B cell (primary cell): ENCODE measurements at regions not wholly inside any gene's neighbourhood (a gene's known extent, or its start where the extent isn't known, plus 50 kb on each side); places are given as distances from the start of the nearest gene placed in this dataset.
A peak's percentile ranks its signal among the peaks of the same experiment; 100 is the strongest.

ENCODE experiments used
- ATAC-seq: fragments of 200-7000 bp; cut with Tn5 transposase; one replicate; pipeline ENCODE4 v1.10.0; 2021; ENCODE audit warnings: low read depth, mild to moderate bottlenecking, moderate number of reproducible peaks, moderate library complexity
- CTCF ChIA-PET: fragments of 350-600 bp; sonication (Branson Sonifier 250); formaldehyde crosslinking; loops from one replicate; lab custom pipeline; 2021; ENCODE audit warnings: antibody characterized with exemption, inconsistent platforms; lab: Charles Lee
- POLR2A ChIA-PET: fragments of 350-600 bp; sonication (Branson Sonifier 250); formaldehyde crosslinking; loops from one replicate; lab custom pipeline; 2021; ENCODE audit warnings: antibody characterized with exemption; lab: Charles Lee
- DNase-seq: peaks from one replicate; pipeline ENCODE4 v3.0.0; 2013
- H2AFZ ChIP-seq: 2 replicates; pipeline ENCODE4 v1.6.1; 2012; ENCODE audit warnings: mild to moderate bottlenecking, low read depth, low read length; ENCODE audit not compliant: insufficient read depth, poor library complexity, severe bottlenecking
- H3K27ac ChIP-seq, 2 donors: 1 replicate in 1 of 2; 2 replicates in 1 of 2; pipeline ENCODE4 v1.5.1; 2012 to 2013; ENCODE audit warnings: low read length in 2 of 2, mild to moderate bottlenecking in 2 of 2, moderate library complexity in 1 of 2
- H3K27me3 ChIP-seq, 4 experiments: fragments of 200-600 bp in 1 of 4; sonication (generic) in 1 of 4; replicated peaks in 1 of 4; 1 replicate in 2 of 4; 2 replicates in 2 of 4; pipeline versions ENCODE4 v1.6.1 to v1.7.0; 2013 to 2016; ENCODE audit warnings: low read length in 3 of 4, mild to moderate bottlenecking in 2 of 4, mixed read lengths in 1 of 4, moderate library complexity in 1 of 4; ENCODE audit not compliant: insufficient read depth in 4 of 4, control insufficient read depth in 3 of 4; ENCODE audit errors: control extremely low read depth in 1 of 4
- H3K36me3 ChIP-seq, 2 experiments: replicated peaks in 1 of 2; 1 replicate in 1 of 2; 2 replicates in 1 of 2; pipeline versions ENCODE4 v1.6.1 to v1.7.1; 2013; ENCODE audit warnings: low read length in 1 of 2; ENCODE audit not compliant: insufficient read depth in 2 of 2, control insufficient read depth in 1 of 2; ENCODE audit errors: control extremely low read depth in 1 of 2, extremely low read depth in 1 of 2
- H3K4me1 ChIP-seq, 2 donors: fragments of 200-600 bp in 1 of 2; sonication (generic) in 1 of 2; 1 replicate in 1 of 2; 2 replicates in 1 of 2; pipeline versions ENCODE4 v1.5.1 to v1.6.1; 2013 to 2017; ENCODE audit warnings: low read length in 2 of 2; ENCODE audit not compliant: control insufficient read depth in 2 of 2, insufficient read depth in 2 of 2
- H3K4me2 ChIP-seq: replicated peaks from 2 replicates; pipeline ENCODE3; 2012; ENCODE audit warnings: mild to moderate bottlenecking, low read depth, low read length; ENCODE audit not compliant: poor library complexity, severe bottlenecking
- H3K4me3 ChIP-seq, 5 experiments: fragments of 200-600 bp in 1 of 5; sonication (generic) in 1 of 5; 1 replicate in 3 of 5; 2 replicates in 2 of 5; pipeline versions ENCODE4 v1.5.1 to v1.7.0; 2011 to 2016; ENCODE audit warnings: low read length in 4 of 5, mild to moderate bottlenecking in 4 of 5, low read depth in 2 of 5, control low read depth in 1 of 5, moderate library complexity in 1 of 5; ENCODE audit not compliant: insufficient read depth in 1 of 5; ENCODE audit errors: control extremely low read depth in 1 of 5, extremely low read depth in 1 of 5
- H3K79me2 ChIP-seq: fragments of 200-600 bp; sonication (generic); one replicate; pipeline ENCODE4 v1.6.0; 2016; ENCODE audit warnings: low read length; ENCODE audit not compliant: control insufficient read depth, insufficient read depth
- H3K9ac ChIP-seq: fragments of 200-600 bp; sonication (generic); 2 replicates; pipeline ENCODE4 v1.6.1; 2017; ENCODE audit warnings: mild to moderate bottlenecking, low read length, moderate library complexity
- H3K9me3 ChIP-seq, 3 donors: one replicate each; pipeline versions ENCODE4 v1.6.1 to v1.7.1; 2013; ENCODE audit warnings: low read length in 2 of 3; ENCODE audit not compliant: control insufficient read depth in 2 of 3, insufficient read depth in 1 of 3; ENCODE audit errors: control extremely low read depth in 1 of 3
- H4K20me1 ChIP-seq: 2 replicates; pipeline ENCODE4 v1.6.0; 2012; ENCODE audit warnings: mild to moderate bottlenecking, low read length; ENCODE audit not compliant: insufficient read depth, control insufficient read depth, poor library complexity, severe bottlenecking
- H3K27ac Mint-ChIP-seq: one replicate; pipeline ENCODE4 v1.8.0; 2021; ENCODE audit warnings: mixed read lengths
- H3K27me3 Mint-ChIP-seq: one replicate; pipeline ENCODE4 v1.8.0; 2021; ENCODE audit warnings: mixed read lengths
- H3K4me1 Mint-ChIP-seq: one replicate; pipeline ENCODE4 v1.8.0; 2021; ENCODE audit warnings: mixed read lengths
- H3K4me3 Mint-ChIP-seq: one replicate; pipeline ENCODE4 v1.8.0; 2021; ENCODE audit warnings: mixed read lengths
- H3K9me3 Mint-ChIP-seq: one replicate; pipeline ENCODE4 v1.8.0; 2022; ENCODE audit warnings: mixed read lengths; ENCODE audit not compliant: insufficient read depth
- EZH2 ChIP-seq: IDR thresholded peaks from 2 replicates; pipeline ENCODE4 v1.6.1; 2012; ENCODE audit warnings: borderline replicate concordance, low read depth, mild to moderate bottlenecking, moderate library complexity, low read length; ENCODE audit not compliant: insufficient read depth, poor library complexity, severe bottlenecking
- WGBS: methylation state at CpG from one replicate; pipeline ENCODE4 v1.1.5; 2013; ENCODE audit warnings: missing lambda C conversion rate; ENCODE audit not compliant: insufficient coverage; 5-methylcytosine and 5-hydroxymethylcytosine counted together
- intact Hi-C: fragments of 100-400 bp; cut with micrococcal nuclease; formaldehyde crosslinking; loops from one replicate; pipeline ENCODE4 v1.10.0; 2022
- TF ChIP-seq, protein P1 (sequence below): fragments of 200-600 bp; IDR thresholded peaks from one replicate; pipeline ENCODE4 v1.8.0; 2022; ENCODE audit warnings: antibody characterized with exemption, mild to moderate bottlenecking

DNA sequence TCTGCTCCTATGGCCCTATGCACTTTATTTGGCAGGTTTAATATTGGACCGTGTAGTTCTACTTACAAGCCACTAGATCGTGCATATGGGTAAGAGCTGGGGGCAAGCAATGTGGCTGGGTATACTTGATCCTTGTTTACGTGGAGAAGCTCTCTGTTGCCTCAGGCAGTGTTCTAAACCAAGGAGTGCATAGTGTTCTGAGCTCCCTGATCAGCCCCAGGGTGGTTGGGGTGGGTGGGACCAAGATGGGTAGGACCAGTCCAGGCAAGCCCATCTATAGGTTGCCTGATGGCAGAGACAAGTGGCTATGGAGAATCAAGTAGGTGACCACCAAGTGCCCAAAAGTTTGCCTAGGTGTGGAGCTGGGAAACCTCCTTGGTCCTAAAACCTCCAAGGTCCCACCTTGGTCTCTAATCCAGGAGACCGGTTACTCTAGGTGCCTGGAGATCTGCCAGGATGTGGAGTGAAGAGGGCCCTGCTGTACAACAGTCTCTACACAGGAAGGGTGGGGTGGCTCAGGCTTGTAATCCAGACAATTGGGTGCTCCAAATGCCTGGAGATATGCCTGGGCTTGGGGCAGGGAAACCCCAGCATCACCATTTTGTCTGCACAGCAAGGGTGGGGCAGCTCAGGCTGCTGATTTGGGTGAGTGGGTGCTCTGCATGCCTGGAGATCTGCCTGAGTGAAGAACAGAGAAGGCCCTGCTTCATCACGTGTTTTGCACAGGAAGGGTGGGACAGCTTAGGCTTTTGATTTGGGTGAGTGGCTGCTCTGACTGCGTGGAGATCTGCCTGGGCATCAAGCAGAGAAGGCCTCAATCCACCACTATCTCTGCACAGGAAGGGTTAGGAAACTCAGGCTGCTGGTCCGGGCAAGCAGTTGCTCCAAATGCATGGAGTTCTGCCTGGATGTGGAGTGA is 659.8 kb downstream of the TLE4 start:
- peak overlapping the region; percentile 95 for H3K27ac Mint-ChIP-seq
- peak; percentile 86 for ATAC-seq

DNA sequence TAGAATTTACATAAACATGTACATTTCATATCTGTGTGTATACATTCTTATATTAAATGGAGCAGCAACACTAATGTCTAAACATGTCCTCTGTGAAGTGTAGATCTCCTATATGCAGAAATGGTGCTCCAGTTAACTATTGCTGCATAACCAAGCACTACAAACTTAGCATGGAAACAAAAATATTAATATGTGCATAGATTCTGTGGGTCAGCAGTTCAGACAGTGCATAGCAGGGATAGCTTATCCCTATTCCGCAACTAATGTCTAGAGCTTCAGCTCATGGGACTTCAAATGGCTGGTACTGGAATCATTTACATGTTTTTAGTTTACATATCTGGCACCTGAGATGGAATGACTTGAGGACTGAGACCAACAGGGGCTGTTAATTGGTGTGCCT is 652.1 kb downstream of the TLE4 start:
- no peak for ATAC-seq
- Mint-ChIP-seq H3K27me3 (no peaks in the 10 kb centered on the region), H3K4me3 (no peak overlapping the region), H3K9me3 (peaks cover 7% of the 10 kb centered on the region), H3K27ac (no peak overlapping the region), H3K4me1 (no peaks in the 10 kb centered on the region)
- H3K4me1 ChIP-seq, result no peaks in the 10 kb centered on the region
- H3K27ac ChIP-seq, result no peak overlapping the region
- no peak for DNase-seq
- CTCF ChIA-PET, result no interaction called here
- no peak overlapping the region for H2AFZ ChIP-seq
- no peaks in the 10 kb centered on the region for H3K27me3 ChIP-seq
- H3K4me2 ChIP-seq, result no peak overlapping the region
- no peak overlapping the region for H3K9ac ChIP-seq
- no peak for TF ChIP-seq EZH2
- TF ChIP-seq, protein P1, sequence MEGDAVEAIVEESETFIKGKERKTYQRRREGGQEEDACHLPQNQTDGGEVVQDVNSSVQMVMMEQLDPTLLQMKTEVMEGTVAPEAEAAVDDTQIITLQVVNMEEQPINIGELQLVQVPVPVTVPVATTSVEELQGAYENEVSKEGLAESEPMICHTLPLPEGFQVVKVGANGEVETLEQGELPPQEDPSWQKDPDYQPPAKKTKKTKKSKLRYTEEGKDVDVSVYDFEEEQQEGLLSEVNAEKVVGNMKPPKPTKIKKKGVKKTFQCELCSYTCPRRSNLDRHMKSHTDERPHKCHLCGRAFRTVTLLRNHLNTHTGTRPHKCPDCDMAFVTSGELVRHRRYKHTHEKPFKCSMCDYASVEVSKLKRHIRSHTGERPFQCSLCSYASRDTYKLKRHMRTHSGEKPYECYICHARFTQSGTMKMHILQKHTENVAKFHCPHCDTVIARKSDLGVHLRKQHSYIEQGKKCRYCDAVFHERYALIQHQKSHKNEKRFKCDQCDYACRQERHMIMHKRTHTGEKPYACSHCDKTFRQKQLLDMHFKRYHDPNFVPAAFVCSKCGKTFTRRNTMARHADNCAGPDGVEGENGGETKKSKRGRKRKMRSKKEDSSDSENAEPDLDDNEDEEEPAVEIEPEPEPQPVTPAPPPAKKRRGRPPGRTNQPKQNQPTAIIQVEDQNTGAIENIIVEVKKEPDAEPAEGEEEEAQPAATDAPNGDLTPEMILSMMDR, result no peak
- intact Hi-C loops, result no loop called here
- 100% methylated on average over 1 of the region's 1 CpG for WGBS
- H3K79me2 ChIP-seq, result no peaks in the 10 kb centered on the region
- H3K36me3 ChIP-seq, result no peaks in the 10 kb centered on the region
- H3K4me3 ChIP-seq, result no peak overlapping the region
- no peaks in the 10 kb centered on the region for H4K20me1 ChIP-seq
- POLR2A ChIA-PET, result no interaction called here
- no peaks in the 10 kb centered on the region for H3K9me3 ChIP-seq

More for the DNA sequence above, 659.8 kb downstream of the TLE4 start:
- TF ChIP-seq EZH2, result no peak
- TF ChIP-seq, protein P1, result no peak
- POLR2A ChIA-PET, result no interaction called here
- Histone ChIP-seq H3K79me2 (peaks cover 47% of the 10 kb centered on the region), H3K9me3 (peaks cover 0 to 16% (median 9%) of the 10 kb centered on the region in 3 donors), H2AFZ (peak overlapping the region; percentile 71), H3K4me2 (peak overlapping the region; percentile 78), H3K27me3 (no peaks in the 10 kb centered on the region), H4K20me1 (no peaks in the 10 kb centered on the region), H3K9ac (peak overlapping the region; percentile 68), H3K27ac (peak overlapping the region; percentile 88 to 91), H3K4me1 (peaks cover 51 to 55% of the 10 kb centered on the region in 2 donors), H3K4me3 (peak overlapping the region in 4 of 5 experiments; percentile 43 to 63 (median 51)), H3K36me3 (no peaks in the 10 kb centered on the region)
- CTCF ChIA-PET, result interaction anchor here (1.2 kb wide), 1 partner anchor 73 kb away, joined by 3 read pairs; no protein-coding TSS in a partner anchor
- Mint-ChIP-seq H3K4me3 (peak overlapping the region; percentile 83), H3K4me1 (peaks cover 57% of the 10 kb centered on the region), H3K27me3 (no peaks in the 10 kb centered on the region), H3K9me3 (peaks cover 4% of the 10 kb centered on the region)
- DNase-seq, result peak; percentile 75
- WGBS, result 65% methylated on average over 6 of the region's 7 CpGs
- intact Hi-C loops, result no loop called here
